PC-3 (cell line): ENCODE measurements at regions not wholly inside any gene's neighbourhood (a gene's known extent, or its start where the extent isn't known, plus 50 kb on each side); places are given as distances from the start of the nearest gene placed in this dataset.

Source experiments
- CTCF ChIP-seq: fragments of 300-600 bp; sonication (generic); conservative IDR thresholded peaks from 2 replicates; pipeline ENCODE4 v1.5.1; 2017; ENCODE audit warnings: antibody characterized with exemption, low read depth, mild to moderate bottlenecking, low read length
- EZH2 ChIP-seq: fragments of 300-600 bp; sonication (generic); IDR thresholded peaks from one replicate; pipeline ENCODE4 v1.6.1; 2017; ENCODE audit warnings: antibody characterized with exemption, mild to moderate bottlenecking, low read length; ENCODE audit not compliant: unreplicated experiment
- EZH2phosphoT487 ChIP-seq: fragments of 300-600 bp; sonication (generic); IDR thresholded peaks from 2 replicates; pipeline ENCODE4 v1.6.1; 2018; ENCODE audit warnings: mild to moderate bottlenecking, antibody characterized with exemption, low read length, borderline replicate concordance

- no peak for TF ChIP-seq EZH2phosphoT487
- no peak for TF ChIP-seq CTCF
- TF ChIP-seq EZH2: no peak
Observed at GRCh38 chr2:51151490-51152140, 119.7 kb upstream of the NRXN1 start.
